IPS-15b (cell line): ENCODE measurements at regions not wholly inside any gene's neighbourhood (a gene's known extent, or its start where the extent isn't known, plus 50 kb on each side); places are given as distances from the start of the nearest gene placed in this dataset.
"Not testable (repeated sequence)": the region's sequence is repeated elsewhere in the genome, so short reads cannot be mapped to it uniquely, and the experiment has no call there.

Experiments used
- H3K27me3 ChIP-seq: one replicate; pipeline ENCODE4 v1.6.1; 2013; ENCODE audit warnings: low read length; ENCODE audit not compliant: control insufficient read depth, insufficient read depth
- H3K36me3 ChIP-seq: one replicate; pipeline ENCODE4 v1.6.1; 2013; ENCODE audit warnings: low read length; ENCODE audit not compliant: control insufficient read depth, insufficient read depth
- H3K4me1 ChIP-seq: one replicate; pipeline ENCODE4 v1.6.1; 2013; ENCODE audit warnings: mild to moderate bottlenecking, low read length; ENCODE audit not compliant: control insufficient read depth, insufficient read depth
- H3K4me3 ChIP-seq: one replicate; pipeline ENCODE4 v1.5.1; 2013; ENCODE audit warnings: low read depth, low read length
- H3K9ac ChIP-seq: one replicate; pipeline ENCODE4 v1.6.1; 2013; ENCODE audit warnings: low read depth, mild to moderate bottlenecking, low read length
- H3K9me3 ChIP-seq: one replicate; pipeline ENCODE4 v1.6.1; 2013; ENCODE audit warnings: mild to moderate bottlenecking, low read length; ENCODE audit not compliant: control insufficient read depth, insufficient read depth

DNA sequence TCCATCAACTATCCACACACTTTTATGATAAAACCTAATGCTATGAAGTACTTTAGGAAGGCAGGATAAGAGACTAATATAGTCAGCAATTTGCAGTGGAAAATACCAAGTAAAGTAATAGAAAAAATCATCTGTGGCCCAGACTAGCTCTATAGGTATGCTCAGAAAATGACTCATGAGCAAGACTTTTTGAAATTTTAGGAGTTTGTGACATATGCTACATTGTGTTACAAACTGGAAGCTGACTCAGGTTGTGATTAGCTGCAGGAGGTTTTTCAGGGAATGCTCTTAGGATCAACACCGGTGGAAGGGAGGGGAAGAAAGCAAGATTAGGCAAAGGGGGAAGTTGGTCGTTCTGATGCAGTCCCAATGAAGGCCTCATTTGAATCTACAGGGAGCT lies 56.1 kb downstream of the FEZF1 start:
- no peaks in the 10 kb centered on the region for H3K36me3 ChIP-seq
- H3K9me3 ChIP-seq = no peaks in the 10 kb centered on the region
- H3K27me3 ChIP-seq = no peaks in the 10 kb centered on the region
- no peak overlapping the region for H3K4me3 ChIP-seq
- no peak overlapping the region for H3K9ac ChIP-seq
- no peaks in the 10 kb centered on the region for H3K4me1 ChIP-seq

DNA sequence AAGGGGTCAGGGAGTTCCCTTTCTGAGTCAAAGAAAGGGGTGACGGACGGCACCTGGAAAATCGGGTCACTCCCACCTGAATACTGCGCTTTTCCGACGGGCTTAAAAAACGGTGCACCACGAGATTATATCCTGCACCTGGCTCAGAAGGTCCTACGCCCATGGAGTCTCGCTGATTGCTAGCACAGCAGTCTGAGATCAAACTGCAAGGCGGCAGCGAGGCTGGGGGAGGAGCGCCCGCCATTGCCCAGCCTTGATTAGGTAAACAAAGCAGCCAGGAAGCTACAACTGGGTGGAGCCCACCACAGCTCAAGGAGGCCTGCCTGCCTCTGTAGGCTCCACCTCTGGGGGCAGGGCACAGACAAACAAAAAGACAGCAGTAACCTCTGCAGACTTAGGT lies 65.8 kb downstream of the FEZF1 start:
- H3K9ac ChIP-seq, H3K27me3 ChIP-seq, H3K4me1 ChIP-seq, H3K9me3 ChIP-seq, H3K36me3 ChIP-seq: not testable (repeated sequence)
- H3K4me3 ChIP-seq = peak overlapping the region; percentile 14

DNA sequence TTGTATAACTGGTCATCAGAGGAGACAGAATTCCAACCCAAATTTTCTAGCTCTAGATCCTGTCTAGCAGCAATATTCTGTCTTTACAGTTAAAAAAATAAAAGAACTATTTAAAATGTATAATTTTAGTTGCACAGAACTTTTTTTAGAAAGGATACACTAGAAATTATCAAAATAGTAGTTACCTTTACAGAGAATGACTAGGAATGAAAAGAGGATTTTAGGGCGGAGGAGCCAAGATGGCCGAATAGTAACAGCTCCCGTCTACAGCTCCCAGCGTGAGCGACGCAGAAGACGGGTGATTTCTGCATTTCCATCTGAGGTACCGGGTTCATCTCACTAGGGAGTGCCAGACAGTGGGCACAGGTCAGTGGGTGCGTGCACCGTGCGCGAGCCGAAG lies 66.3 kb downstream of the FEZF1 start:
- not testable (repeated sequence) for H3K9me3 ChIP-seq, H3K27me3 ChIP-seq, H3K4me1 ChIP-seq, H3K36me3 ChIP-seq, H3K9ac ChIP-seq
- peak overlapping the region; percentile 14 for H3K4me3 ChIP-seq

DNA sequence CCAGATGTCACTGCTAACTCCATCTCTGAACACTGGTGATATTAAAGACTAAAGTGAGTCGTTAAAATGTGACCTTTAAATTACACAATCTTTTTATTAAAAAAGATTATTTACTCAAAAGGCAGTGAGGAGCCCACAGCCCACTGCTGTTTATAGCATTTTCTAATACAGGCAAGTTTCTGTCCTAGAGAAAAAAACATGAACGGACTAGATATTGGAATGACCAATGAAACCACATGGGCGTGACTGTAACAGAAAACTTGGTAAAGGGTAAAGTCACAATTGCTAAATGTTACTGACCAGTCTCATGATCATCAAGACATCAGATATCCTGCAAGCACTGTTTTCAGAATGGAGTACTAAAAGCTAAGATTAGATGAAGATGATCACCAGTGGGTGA lies 78.7 kb downstream of the FEZF1 start:
- no peaks in the 10 kb centered on the region for H3K9me3 ChIP-seq
- H3K4me1 ChIP-seq = no peaks in the 10 kb centered on the region
- H3K4me3 ChIP-seq = no peak overlapping the region
- H3K9ac ChIP-seq = no peak overlapping the region
- H3K36me3 ChIP-seq = no peaks in the 10 kb centered on the region
- H3K27me3 ChIP-seq = no peaks in the 10 kb centered on the region

DNA sequence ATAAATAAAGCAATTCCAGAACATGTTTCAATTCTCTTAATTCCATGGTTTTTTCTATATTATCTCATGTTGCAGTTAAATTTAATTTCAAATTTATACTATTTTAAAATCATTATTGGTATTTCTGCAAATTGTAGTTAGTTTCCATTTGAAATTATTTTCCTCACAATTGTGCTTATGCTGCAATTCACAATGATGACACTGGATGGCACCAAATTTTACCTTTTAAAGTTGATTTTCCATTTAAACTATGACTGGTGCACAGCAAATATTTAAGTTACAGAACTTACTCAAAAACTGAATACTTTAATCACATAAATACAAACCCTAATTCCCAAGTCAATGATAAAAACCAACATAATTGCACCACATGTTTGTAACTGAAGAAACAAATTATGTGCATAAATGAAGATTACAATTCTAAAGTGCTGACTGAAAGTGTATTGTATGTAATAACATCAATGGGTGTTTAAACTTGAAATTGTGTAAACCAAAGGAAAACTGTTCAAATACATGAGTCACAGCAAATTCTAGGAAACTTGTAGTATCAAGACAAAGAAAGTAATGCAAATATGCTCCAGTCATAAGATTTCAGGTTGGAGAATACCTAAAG lies 75.3 kb upstream of the AASS start:
- no peaks in the 10 kb centered on the region for H3K27me3 ChIP-seq
- no peaks in the 10 kb centered on the region for H3K36me3 ChIP-seq
- no peaks in the 10 kb centered on the region for H3K4me1 ChIP-seq
- H3K9ac ChIP-seq = no peak overlapping the region
- no peaks in the 10 kb centered on the region for H3K9me3 ChIP-seq
- H3K4me3 ChIP-seq = no peak overlapping the region

DNA sequence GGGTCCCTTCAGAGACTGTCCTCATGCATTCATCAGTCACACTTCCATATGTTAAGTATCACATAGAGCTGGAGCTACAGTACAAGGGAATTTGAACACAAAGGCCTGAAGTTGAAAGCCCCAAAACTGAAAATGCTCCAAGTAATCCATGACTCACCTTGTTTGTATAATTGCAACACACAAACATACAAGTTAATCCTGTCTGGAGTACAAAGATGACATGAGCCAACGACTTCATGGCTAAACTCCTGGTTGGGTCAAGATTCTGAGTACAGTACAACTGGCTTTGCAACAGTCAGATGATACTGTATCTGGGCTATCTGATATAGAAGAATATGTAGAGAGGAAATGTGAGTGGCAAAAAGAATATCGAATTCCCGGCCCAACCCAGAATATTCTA lies 73.1 kb upstream of the AASS start:
- H3K4me3 ChIP-seq = no peak overlapping the region
- no peaks in the 10 kb centered on the region for H3K9me3 ChIP-seq
- H3K36me3 ChIP-seq = no peaks in the 10 kb centered on the region
- no peaks in the 10 kb centered on the region for H3K4me1 ChIP-seq
- no peaks in the 10 kb centered on the region for H3K27me3 ChIP-seq
- H3K9ac ChIP-seq = no peak overlapping the region

DNA sequence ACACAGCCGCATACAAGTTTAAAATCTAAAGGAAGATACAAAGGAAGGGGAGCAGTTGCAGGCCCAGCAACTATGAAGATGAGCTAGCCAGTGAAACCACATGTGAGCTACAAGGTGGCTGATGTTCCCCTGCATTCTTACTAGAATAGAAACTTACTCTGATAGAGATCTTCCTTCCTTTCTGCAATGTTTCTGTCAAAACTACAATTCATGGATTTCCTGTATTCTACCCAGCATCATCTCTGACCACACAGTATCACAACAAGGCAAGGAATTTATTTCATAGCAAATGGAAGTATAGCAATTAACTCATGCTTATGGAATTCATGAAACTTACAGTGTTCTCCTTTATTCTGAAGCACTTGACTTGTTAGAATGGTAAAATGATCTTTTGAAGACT lies 68.7 kb upstream of the AASS start:
- Histone ChIP-seq H3K4me3 (no peak overlapping the region), H3K36me3 (no peaks in the 10 kb centered on the region), H3K4me1 (no peaks in the 10 kb centered on the region), H3K27me3 (no peaks in the 10 kb centered on the region), H3K9me3 (no peaks in the 10 kb centered on the region), H3K9ac (no peak overlapping the region)

DNA sequence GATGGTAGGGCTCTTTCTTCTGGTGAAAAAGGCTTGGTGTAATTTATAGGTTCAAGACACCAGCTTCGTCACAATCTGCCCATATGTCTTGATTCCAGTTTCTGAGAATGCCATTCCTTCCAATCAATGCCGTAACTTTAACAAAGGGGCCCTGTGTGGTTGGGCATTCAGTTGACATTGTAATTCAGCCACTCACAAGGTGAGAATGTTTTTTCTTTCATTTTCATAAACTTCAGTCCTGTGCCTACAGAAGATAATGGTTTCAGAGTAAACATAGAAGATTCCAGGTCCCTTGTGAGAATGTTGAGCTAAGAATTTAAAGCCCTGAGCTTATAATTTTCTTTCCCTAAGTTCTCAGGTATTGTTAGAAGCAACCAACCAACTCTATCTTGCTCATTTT lies 67.3 kb upstream of the AASS start:
- H3K4me3 ChIP-seq = no peak overlapping the region
- no peaks in the 10 kb centered on the region for H3K36me3 ChIP-seq
- H3K4me1 ChIP-seq = no peaks in the 10 kb centered on the region
- H3K9me3 ChIP-seq = peaks cover 6% of the 10 kb centered on the region
- H3K9ac ChIP-seq = no peak overlapping the region
- H3K27me3 ChIP-seq = no peaks in the 10 kb centered on the region

DNA sequence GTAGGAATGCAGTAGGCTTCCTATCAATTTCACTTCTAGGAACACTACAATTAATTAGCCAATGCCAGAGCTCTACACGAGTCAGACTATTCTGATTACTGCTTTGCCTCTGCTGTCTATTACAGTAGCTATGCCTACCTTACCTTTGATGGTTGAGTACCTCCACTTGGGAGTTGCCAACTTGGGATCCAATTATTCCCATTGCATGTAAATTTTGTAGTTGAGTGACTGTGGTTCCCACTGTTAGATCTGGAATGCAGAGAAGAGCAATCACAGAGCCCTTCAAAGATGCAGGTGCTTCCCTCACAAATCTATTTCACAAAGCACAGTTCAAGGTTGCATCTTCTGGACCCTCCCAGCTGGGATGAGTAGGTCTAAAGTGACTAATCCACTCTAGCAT lies 62.9 kb upstream of the AASS start:
- H3K27me3 ChIP-seq = no peaks in the 10 kb centered on the region
- peaks cover 6% of the 10 kb centered on the region for H3K9me3 ChIP-seq
- H3K36me3 ChIP-seq = no peaks in the 10 kb centered on the region
- no peaks in the 10 kb centered on the region for H3K4me1 ChIP-seq
- no peak overlapping the region for H3K9ac ChIP-seq
- H3K4me3 ChIP-seq = no peak overlapping the region

DNA sequence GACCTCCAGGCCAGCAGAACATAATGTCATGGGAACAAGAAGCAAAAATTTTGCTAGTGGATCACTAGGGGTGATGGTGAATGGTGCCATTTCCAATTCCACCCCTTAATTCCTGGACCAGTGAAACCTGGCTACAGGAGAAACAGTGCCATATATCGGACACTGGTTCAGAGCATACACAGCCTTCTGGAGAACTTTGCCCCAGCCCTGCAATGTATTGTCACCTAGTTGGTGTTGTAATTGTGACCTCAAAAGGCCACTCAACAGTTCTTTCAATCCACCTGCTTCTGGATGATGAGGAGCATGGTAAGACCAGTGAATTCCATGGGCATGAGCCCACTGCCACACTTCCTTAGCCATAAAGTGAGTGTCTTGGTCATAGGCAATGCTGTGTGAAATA lies 59.8 kb upstream of the AASS start:
- Histone ChIP-seq H3K27me3 (no peaks in the 10 kb centered on the region), H3K9me3 (peaks cover 6% of the 10 kb centered on the region), H3K4me3 (no peak overlapping the region), H3K36me3 (no peaks in the 10 kb centered on the region), H3K4me1 (no peaks in the 10 kb centered on the region), H3K9ac (no peak overlapping the region)

DNA sequence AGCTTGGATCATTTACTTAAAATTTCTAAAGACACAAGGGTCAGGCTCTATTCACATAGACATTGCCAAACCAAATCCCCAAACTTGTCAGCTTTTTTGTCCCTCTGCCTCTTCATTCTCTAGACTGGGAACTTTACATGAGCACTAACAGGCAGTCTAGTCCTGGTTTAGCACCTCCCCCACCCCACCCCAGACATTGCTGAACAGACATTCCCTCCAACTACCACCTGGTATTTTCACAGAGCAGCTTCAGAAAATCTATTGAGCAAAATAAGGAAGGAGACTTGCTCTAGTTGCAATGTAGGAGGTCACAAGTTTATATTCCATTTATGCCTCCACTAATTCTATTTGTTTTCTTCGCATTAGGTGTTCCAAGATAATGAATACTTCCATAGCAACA lies 56.8 kb upstream of the AASS start:
- Histone ChIP-seq H3K4me1 (no peaks in the 10 kb centered on the region), H3K36me3 (no peaks in the 10 kb centered on the region), H3K9me3 (no peaks in the 10 kb centered on the region), H3K27me3 (no peaks in the 10 kb centered on the region), H3K4me3 (no peak overlapping the region), H3K9ac (no peak overlapping the region)

DNA sequence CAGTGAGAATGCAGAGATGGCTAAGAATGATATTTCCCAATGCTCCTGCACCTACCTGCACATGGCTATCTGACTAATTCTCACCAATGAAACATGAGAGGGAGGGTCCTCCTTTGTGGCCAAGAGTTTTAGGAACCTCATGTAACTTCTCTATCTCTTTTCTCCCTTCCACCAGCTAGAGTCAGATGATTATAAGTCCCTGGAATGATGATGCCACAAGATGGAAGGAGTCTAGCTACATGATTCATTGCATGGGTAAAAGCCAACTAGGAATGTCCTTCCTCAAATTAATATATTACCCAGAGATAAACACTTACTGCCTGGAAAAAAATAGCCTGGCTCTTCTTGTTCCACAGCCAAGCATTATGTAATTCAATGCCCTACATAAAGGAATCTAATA lies 55.1 kb upstream of the AASS start:
- no peak overlapping the region for H3K9ac ChIP-seq
- no peak overlapping the region for H3K4me3 ChIP-seq
- H3K9me3 ChIP-seq = no peaks in the 10 kb centered on the region
- H3K4me1 ChIP-seq = no peaks in the 10 kb centered on the region
- no peaks in the 10 kb centered on the region for H3K36me3 ChIP-seq
- no peaks in the 10 kb centered on the region for H3K27me3 ChIP-seq

DNA sequence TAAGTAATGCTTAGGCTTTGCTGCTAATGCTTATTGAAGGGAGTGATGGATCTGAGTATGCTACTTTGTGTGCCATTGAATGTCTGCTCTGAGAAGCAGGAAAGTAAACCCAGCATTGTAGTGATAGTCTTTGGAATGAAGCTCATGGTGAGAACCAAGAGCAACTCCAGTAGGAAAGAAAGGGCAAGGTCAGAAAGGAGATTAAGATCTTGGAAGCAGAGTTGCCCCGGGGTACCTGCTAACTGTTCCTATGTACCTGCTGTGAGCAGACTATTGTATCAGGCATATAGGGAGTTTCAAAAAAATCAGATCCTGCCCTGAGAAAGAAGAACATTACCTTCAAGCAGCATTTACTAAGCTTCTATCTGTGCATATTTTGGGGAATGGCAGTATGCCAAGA lies 54.5 kb upstream of the AASS start:
- H3K36me3 ChIP-seq = no peaks in the 10 kb centered on the region
- H3K9ac ChIP-seq = no peak overlapping the region
- H3K27me3 ChIP-seq = no peaks in the 10 kb centered on the region
- H3K4me3 ChIP-seq = no peak overlapping the region
- no peaks in the 10 kb centered on the region for H3K9me3 ChIP-seq
- no peaks in the 10 kb centered on the region for H3K4me1 ChIP-seq
